Uterus (tissue), 2 donors: ENCODE measurements at regions not wholly inside any gene's neighbourhood (a gene's known extent, or its start where the extent isn't known, plus 50 kb on each side); places are given as distances from the start of the nearest gene placed in this dataset.

Experiments
- POLR2A ChIP-seq, 2 donors: fragments of 450-650 bp; IDR thresholded peaks; one replicate each; pipeline ENCODE4 v1.6.1; 2016; ENCODE audit warnings: antibody characterized with exemption in 2 of 2, mild to moderate bottlenecking in 1 of 2, moderate library complexity in 1 of 2
- TF ChIP-seq, protein P1 (sequence below), 4 experiments: fragments of 200-600 bp in 2 of 4; fragments of 450-650 bp in 2 of 4; sonication (generic) in 2 of 4; IDR thresholded peaks; one replicate each; pipeline ENCODE4 v1.5.1; 2016 to 2019; ENCODE audit warnings: antibody characterized with exemption in 4 of 4, mild to moderate bottlenecking in 2 of 4, moderate library complexity in 1 of 4

DNA sequence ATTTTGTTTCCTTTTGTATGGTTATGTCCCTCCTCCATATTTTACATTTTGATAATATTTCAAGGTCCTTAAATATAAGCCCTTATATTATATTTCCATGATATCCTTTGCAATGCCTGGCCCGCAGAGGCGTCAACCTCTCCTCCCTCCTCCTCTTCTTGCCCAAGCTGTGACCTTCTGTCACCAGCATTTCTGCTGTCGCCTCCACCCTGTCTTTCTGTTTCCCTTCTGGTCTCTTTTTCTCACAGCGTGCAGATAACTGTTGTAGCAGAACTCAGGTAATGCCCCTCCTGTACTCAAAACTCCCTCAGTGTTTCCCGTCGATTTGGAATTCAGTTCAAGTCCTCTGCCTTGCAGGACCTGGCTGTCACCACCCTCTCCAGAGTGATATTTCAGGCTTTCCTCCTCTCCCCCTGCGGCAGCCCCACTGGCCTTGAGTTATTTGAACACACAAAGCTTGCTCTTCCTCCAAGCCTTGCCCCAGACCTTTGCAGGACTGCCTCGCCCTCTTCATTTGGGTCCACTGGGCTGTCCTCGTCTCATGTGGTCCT is 709.3 kb downstream of the DCDC2C start:
- no peak for TF ChIP-seq POLR2A (IDR thresholded peaks at IDR 0.05)
- TF ChIP-seq, protein P1, sequence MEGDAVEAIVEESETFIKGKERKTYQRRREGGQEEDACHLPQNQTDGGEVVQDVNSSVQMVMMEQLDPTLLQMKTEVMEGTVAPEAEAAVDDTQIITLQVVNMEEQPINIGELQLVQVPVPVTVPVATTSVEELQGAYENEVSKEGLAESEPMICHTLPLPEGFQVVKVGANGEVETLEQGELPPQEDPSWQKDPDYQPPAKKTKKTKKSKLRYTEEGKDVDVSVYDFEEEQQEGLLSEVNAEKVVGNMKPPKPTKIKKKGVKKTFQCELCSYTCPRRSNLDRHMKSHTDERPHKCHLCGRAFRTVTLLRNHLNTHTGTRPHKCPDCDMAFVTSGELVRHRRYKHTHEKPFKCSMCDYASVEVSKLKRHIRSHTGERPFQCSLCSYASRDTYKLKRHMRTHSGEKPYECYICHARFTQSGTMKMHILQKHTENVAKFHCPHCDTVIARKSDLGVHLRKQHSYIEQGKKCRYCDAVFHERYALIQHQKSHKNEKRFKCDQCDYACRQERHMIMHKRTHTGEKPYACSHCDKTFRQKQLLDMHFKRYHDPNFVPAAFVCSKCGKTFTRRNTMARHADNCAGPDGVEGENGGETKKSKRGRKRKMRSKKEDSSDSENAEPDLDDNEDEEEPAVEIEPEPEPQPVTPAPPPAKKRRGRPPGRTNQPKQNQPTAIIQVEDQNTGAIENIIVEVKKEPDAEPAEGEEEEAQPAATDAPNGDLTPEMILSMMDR (IDR thresholded peaks at IDR 0.05): no peak
